Neural progenitor cell (in vitro differentiated cells): ENCODE measurements at regions not wholly inside any gene's neighbourhood (a gene's known extent, or its start where the extent isn't known, plus 50 kb on each side); places are given as distances from the start of the nearest gene placed in this dataset.

Experiments
- DNase-seq: peaks from one replicate; pipeline ENCODE4 v3.0.0-alpha.2; 2016; ENCODE audit warnings: low spot score
- H2AFZ ChIP-seq: fragments of 200-600 bp; sonication (generic); replicated peaks from 2 replicates; pipeline ENCODE4 v1.6.1; 2016; ENCODE audit warnings: antibody characterized with exemption
- H3F3A ChIP-seq: fragments of 200-600 bp; sonication (generic); 2 replicates; pipeline ENCODE4 v1.6.1; 2016; ENCODE audit warnings: antibody characterized with exemption, low read depth
- H3K27ac ChIP-seq: fragments of 200-600 bp; sonication (generic); 2 replicates; pipeline ENCODE4 v1.5.1; 2016; ENCODE audit warnings: mild to moderate bottlenecking
- H3K27me3 ChIP-seq: fragments of 200-600 bp; sonication (generic); 2 replicates; pipeline ENCODE4 v1.6.1; 2016; ENCODE audit warnings: mild to moderate bottlenecking, moderate library complexity
- H3K36me3 ChIP-seq: fragments of 200-600 bp; sonication (generic); 2 replicates; pipeline ENCODE4 v1.5.1; 2016
- H3K4me1 ChIP-seq: fragments of 200-600 bp; sonication (generic); 2 replicates; pipeline ENCODE4 v1.6.1; 2016; ENCODE audit warnings: mixed run types
- H3K4me2 ChIP-seq: fragments of 200-600 bp; sonication (generic); 2 replicates; pipeline ENCODE4 v1.6.1; 2016
- H3K4me3 ChIP-seq: fragments of 200-600 bp; sonication (generic); 2 replicates; pipeline ENCODE4 v1.5.1; 2016
- H3K79me2 ChIP-seq: fragments of 200-600 bp; sonication (generic); 2 replicates; pipeline ENCODE4 v1.6.1; 2016; ENCODE audit warnings: low read depth
- H3K9ac ChIP-seq: fragments of 200-600 bp; sonication (generic); 2 replicates; pipeline ENCODE4 v1.6.1; 2016
- H3K9me3 ChIP-seq: fragments of 200-600 bp; sonication (generic); 2 replicates; pipeline ENCODE4 v1.5.1; 2016; ENCODE audit warnings: low read depth
- H4K20me1 ChIP-seq: fragments of 200-600 bp; sonication (generic); 2 replicates; pipeline ENCODE4 v1.6.1; 2016; ENCODE audit warnings: low read depth
- H3K27ac Mint-ChIP-seq: 3 replicates; pipeline ENCODE4 v1.8.0; 2021; ENCODE audit warnings: mixed read lengths
- H3K27me3 Mint-ChIP-seq: 2 replicates; pipeline ENCODE4 v1.8.0; 2022; ENCODE audit warnings: low read depth, mild to moderate bottlenecking, inconsistent platforms, moderate library complexity, mixed read lengths; ENCODE audit not compliant: insufficient read depth
- H3K36me3 Mint-ChIP-seq: 3 replicates; pipeline ENCODE4 v1.8.0; 2021; ENCODE audit warnings: mixed read lengths
- H3K4me1 Mint-ChIP-seq: 3 replicates; pipeline ENCODE4 v1.8.0; 2021; ENCODE audit warnings: mixed read lengths
- H3K4me3 Mint-ChIP-seq: 3 replicates; pipeline ENCODE4 v1.8.0; 2021; ENCODE audit warnings: mild to moderate bottlenecking, moderate library complexity, mixed read lengths
- H3K9me3 Mint-ChIP-seq: 3 replicates; pipeline ENCODE4 v1.8.0; 2020; ENCODE audit warnings: mixed read lengths
- CTCF ChIP-seq: fragments of 200-600 bp; sonication (generic); IDR thresholded peaks from 2 replicates; pipeline ENCODE4 v1.5.1; 2017; ENCODE audit warnings: antibody characterized with exemption, mild to moderate bottlenecking
- EZH2 ChIP-seq: fragments of 200-600 bp; sonication (generic); IDR thresholded peaks from 2 replicates; pipeline ENCODE4 v1.6.1; 2017; ENCODE audit warnings: antibody characterized with exemption, mild to moderate bottlenecking, moderate library complexity
- EZH2phosphoT487 ChIP-seq: fragments of 200-600 bp; sonication (generic); IDR thresholded peaks from 2 replicates; pipeline ENCODE4 v1.6.1; 2017; ENCODE audit warnings: antibody characterized with exemption

GRCh38 chr13:62331384-62331783 is 915.7 kb upstream of the PCDH20 start:
- H3K4me1 Mint-ChIP-seq = no peaks in the 10 kb centered on the region
- Histone ChIP-seq H3K36me3 (no peaks in the 10 kb centered on the region), H3K4me3 (no peak overlapping the region), H3K9ac (no peak overlapping the region), H3K9me3 (no peaks in the 10 kb centered on the region), H3K79me2 (no peaks in the 10 kb centered on the region), H3K27me3 (no peaks in the 10 kb centered on the region), H3K4me2 (no peak overlapping the region), H2AFZ (no peak overlapping the region), H4K20me1 (no peaks in the 10 kb centered on the region), H3F3A (no peaks in the 10 kb centered on the region), H3K27ac (no peak overlapping the region), H3K4me1 (no peaks in the 10 kb centered on the region)
- H3K27me3 Mint-ChIP-seq = no peaks in the 10 kb centered on the region
- H3K9me3 Mint-ChIP-seq = peaks cover 4% of the 10 kb centered on the region
- TF ChIP-seq CTCF (no peak), EZH2phosphoT487 (no peak), EZH2 (no peak)
- no peak for DNase-seq
- no peaks in the 10 kb centered on the region for H3K36me3 Mint-ChIP-seq
- H3K4me3 Mint-ChIP-seq = no peak overlapping the region
- no peak overlapping the region for H3K27ac Mint-ChIP-seq

DNA sequence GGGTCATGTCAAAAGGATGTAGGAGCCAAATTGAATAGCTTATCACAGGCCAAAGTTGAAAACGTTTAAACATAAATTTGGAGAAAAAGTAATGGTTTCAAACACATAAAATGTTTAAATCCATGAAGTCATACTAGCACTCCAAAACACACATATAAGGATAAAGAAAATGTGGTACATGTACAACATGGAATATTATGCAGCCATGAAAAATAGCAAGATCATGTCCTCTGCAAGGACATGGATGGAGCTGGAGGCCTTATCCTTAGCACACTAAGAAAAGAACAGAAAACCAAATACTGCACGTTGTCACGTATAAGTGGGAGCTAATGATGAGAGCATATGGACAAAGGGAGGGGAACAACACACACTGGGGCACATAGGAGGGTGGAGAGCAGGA is 911.7 kb upstream of the PCDH20 start:
- no peak for DNase-seq
- Histone ChIP-seq H3K79me2 (no peaks in the 10 kb centered on the region), H3K9ac (no peak overlapping the region), H3K4me1 (no peaks in the 10 kb centered on the region), H3K27ac (no peak overlapping the region), H2AFZ (no peak overlapping the region), H3K4me2 (no peak overlapping the region), H3K27me3 (no peaks in the 10 kb centered on the region), H3K36me3 (no peaks in the 10 kb centered on the region), H4K20me1 (no peaks in the 10 kb centered on the region), H3F3A (no peaks in the 10 kb centered on the region), H3K9me3 (no peaks in the 10 kb centered on the region), H3K4me3 (no peak overlapping the region)
- Mint-ChIP-seq H3K9me3 (peaks cover 4% of the 10 kb centered on the region), H3K27me3 (no peaks in the 10 kb centered on the region), H3K36me3 (no peaks in the 10 kb centered on the region), H3K4me3 (no peak overlapping the region), H3K27ac (no peak overlapping the region), H3K4me1 (peaks cover 4% of the 10 kb centered on the region)
- TF ChIP-seq EZH2phosphoT487 (no peak), CTCF (no peak), EZH2 (no peak)

- Histone ChIP-seq H3F3A (no peaks in the 10 kb centered on the region), H3K79me2 (no peaks in the 10 kb centered on the region), H2AFZ (no peak overlapping the region), H3K27me3 (no peaks in the 10 kb centered on the region), H3K9ac (no peak overlapping the region), H3K4me2 (no peak overlapping the region), H3K9me3 (no peaks in the 10 kb centered on the region), H3K36me3 (no peaks in the 10 kb centered on the region), H3K4me1 (no peaks in the 10 kb centered on the region), H3K27ac (no peak overlapping the region), H4K20me1 (no peaks in the 10 kb centered on the region), H3K4me3 (no peak overlapping the region)
- no peaks in the 10 kb centered on the region for H3K27me3 Mint-ChIP-seq
- TF ChIP-seq EZH2 (no peak), CTCF (no peak), EZH2phosphoT487 (no peak)
- no peak for DNase-seq
- peaks cover 4% of the 10 kb centered on the region for H3K9me3 Mint-ChIP-seq
- H3K36me3 Mint-ChIP-seq = no peaks in the 10 kb centered on the region
- H3K27ac Mint-ChIP-seq = no peak overlapping the region
- peaks cover 4% of the 10 kb centered on the region for H3K4me1 Mint-ChIP-seq
- H3K4me3 Mint-ChIP-seq = no peak overlapping the region
These were observed 909.2 kb upstream of the PCDH20 start for GRCh38 chr13:62324842-62325241.

DNA sequence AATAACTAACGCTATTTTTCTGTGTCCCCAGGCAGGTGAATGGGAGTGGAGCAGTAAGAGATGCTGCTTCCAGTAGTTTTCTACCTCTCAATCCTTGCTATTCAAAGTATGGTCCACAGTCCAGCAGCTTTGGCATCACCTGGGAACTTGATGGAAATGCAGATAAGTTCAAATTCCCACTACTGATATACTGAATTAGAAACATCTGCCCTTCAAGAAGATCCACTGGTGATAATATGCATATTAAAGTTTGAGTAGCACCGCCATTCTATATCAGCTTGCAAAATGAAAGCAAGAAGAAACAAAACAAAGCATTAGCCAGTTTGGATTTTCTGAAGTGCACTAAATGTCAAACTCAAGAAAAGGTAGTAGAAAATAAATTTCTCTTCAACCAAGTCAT is 906.2 kb upstream of the PCDH20 start:
- Mint-ChIP-seq H3K4me3 (no peak overlapping the region), H3K9me3 (no peaks in the 10 kb centered on the region), H3K36me3 (no peaks in the 10 kb centered on the region), H3K27me3 (no peaks in the 10 kb centered on the region), H3K4me1 (peaks cover 4% of the 10 kb centered on the region), H3K27ac (no peak overlapping the region)
- Histone ChIP-seq H4K20me1 (no peaks in the 10 kb centered on the region), H3F3A (no peaks in the 10 kb centered on the region), H3K4me2 (no peak overlapping the region), H3K36me3 (no peaks in the 10 kb centered on the region), H3K9me3 (no peaks in the 10 kb centered on the region), H3K79me2 (no peaks in the 10 kb centered on the region), H3K9ac (no peak overlapping the region), H3K4me1 (no peaks in the 10 kb centered on the region), H3K27ac (no peak overlapping the region), H3K4me3 (no peak overlapping the region), H2AFZ (no peak overlapping the region), H3K27me3 (no peaks in the 10 kb centered on the region)
- TF ChIP-seq EZH2phosphoT487 (no peak), EZH2 (no peak), CTCF (no peak)
- DNase-seq = no peak
